T1000 (cell line): ENCODE measurements at regions not wholly inside any gene's neighbourhood (a gene's known extent, or its start where the extent isn't known, plus 50 kb on each side); places are given as distances from the start of the nearest gene placed in this dataset.
"Not testable (repeated sequence)": the region's sequence is repeated elsewhere in the genome, so short reads cannot be mapped to it uniquely, and the experiment has no call there.

Experiments used
- DNase-seq: peaks from one replicate; lab custom pipeline; 2025; ENCODE audit warnings: mixed read lengths; lab: John Stamatoyannopoulos, UW

GRCh38 chr9:104980039-104980654 lies 52.2 kb upstream of the ABCA1 start:
- no peak for DNase-seq

DNA sequence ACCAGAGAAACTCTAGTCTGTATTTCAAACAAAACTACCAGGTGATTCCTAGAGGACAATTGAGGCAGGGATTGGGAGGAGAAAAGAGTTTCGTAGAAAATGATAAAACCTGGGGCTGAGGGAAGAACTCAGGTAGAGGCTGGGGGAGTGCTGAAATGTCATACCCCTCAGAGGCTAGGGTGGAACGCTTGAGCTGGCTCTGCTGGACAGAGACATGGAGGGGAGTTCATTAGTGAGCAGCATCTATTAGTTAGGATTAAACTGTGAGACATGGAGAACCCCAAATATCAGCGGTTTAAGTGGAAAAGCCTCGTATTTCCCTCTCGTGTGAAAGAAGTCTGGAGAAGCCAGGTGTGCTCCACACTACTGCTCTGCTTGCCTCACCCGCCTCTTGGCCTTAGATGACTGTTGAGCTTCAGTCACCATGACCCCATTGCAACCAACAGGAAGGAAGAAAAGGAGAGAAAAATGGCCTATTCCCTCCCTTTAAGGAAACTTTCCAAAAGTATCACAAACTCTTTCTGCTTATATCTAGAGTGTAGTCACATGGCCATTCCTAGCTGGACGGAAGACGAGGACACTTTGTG lies 53.7 kb upstream of the ABCA1 start:
- no peak for DNase-seq

GRCh38 chr9:104982543-104982942 lies 54.6 kb upstream of the ABCA1 start:
- DNase-seq: no peak

GRCh38 chr9:104983491-104983890 lies 55.5 kb upstream of the ABCA1 start:
- no peak for DNase-seq

- DNase-seq: no peak
Observed at GRCh38 chr9:104984121-104984520, 56.2 kb upstream of the ABCA1 start.

GRCh38 chr9:104984542-104984941 lies 56.6 kb upstream of the ABCA1 start:
- no peak for DNase-seq

DNA sequence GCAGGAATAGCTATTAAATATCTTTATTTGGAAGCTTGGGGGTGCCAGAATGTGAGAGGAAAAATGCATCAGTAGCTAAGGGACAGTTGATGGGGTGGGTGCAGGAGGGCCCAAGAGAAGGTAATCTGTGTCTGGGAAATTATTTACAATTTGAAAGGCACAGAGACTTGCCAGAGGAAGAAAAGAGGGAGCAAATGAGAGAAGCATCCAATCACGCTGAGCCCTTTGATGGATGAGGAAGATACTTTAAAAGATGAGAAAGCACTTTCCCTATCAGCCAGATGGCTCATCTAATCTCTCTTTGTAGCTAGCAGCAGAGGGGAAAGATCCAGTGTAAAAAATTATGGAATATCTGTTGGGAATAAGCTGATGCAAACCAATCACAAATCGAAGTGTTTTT lies 57.0 kb upstream of the ABCA1 start:
- DNase-seq: no peak

- no peak for DNase-seq
Observed at GRCh38 chr9:104986096-104986495, 58.1 kb upstream of the ABCA1 start.

- no peak for DNase-seq
Observed at GRCh38 chr9:104987743-104988142, 59.8 kb upstream of the ABCA1 start.

GRCh38 chr9:104988539-104988938 lies 60.6 kb upstream of the ABCA1 start:
- DNase-seq: no peak

DNA sequence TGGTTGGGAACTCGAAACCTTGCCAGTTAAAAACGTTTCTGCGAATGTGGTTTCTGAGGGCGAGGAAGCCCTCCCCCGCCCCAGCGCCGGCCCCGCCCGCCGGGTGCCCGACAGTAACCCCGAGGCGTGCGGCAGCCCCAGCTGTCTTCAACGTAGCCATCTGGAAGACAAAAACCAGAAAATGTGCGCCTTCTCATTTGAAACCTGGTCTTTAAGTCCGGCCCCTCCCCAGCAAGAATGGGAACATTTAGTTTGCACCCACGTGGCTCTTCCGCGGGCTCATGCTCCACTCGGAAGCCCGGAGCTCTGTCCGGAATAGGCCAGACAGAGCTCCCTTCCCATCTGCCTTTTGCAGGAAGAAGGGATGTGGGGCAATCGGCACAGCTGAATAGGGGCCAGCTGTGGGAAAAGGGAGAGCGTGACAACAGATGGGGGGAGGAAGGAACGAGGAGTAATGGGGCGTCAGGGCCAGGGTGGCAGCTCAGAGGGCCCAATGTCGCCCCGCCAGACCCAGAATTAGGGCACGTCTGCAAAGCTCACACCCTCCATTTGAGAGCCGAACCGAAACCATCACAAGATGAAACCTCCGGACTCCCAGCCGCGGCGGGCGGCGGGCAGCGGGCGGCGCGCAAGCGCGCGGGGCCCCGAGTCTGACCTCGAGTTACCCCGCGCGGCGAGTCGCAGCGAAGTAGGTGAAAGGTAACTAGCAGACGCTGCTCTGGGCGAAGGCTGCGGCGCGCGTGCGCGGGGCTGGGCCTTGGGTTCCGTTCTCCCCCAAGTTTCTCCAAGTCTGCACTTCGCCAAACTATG lies 63.4 kb upstream of the ABCA1 start:
- DNase-seq: peak; percentile 66

GRCh38 chr9:104992659-104993058 lies 64.7 kb upstream of the ABCA1 start:
- no peak for DNase-seq

- DNase-seq: no peak
Observed at GRCh38 chr9:104993291-104993963, 65.5 kb upstream of the ABCA1 start.

GRCh38 chr9:104997536-104997935 lies 69.6 kb upstream of the ABCA1 start:
- DNase-seq: no peak

- DNase-seq: no peak
Observed at GRCh38 chr9:104999136-104999535, 71.2 kb upstream of the ABCA1 start.

- DNase-seq: not testable (repeated sequence)
Observed at GRCh38 chr9:105000529-105000928, 72.6 kb upstream of the ABCA1 start.

DNA sequence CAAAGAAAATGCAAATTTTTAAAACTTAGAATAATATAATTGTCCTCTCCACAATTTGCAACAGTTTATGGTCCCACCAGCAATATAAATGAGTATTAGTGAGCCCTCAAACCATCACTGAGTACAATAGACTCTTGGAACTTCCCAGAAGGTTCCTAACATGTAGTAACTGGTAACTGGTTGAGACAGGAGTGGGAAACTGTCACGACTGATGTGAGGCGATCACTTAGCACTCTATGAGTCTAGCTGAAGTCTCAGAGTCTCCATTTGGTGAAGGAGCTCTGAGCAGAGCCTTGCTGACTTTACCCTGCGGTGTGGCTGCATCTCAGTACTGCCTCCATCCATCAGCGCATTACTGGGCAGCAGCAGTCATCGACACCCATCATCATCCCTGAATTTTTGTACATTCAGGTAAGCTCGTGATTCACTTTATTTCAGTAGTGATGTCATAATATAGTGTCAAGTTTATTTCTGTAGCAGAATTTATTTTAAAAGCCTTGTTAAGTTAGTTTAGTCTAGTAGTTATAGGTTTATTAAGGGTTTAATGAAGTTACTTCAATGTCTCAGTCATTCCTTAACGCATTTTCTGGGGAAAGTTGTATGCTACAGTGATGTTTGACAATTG lies 76.6 kb upstream of the ABCA1 start:
- no peak for DNase-seq

- no peak for DNase-seq
Observed at GRCh38 chr9:105005186-105005585, 77.2 kb upstream of the ABCA1 start.

- no peak for DNase-seq
Observed at GRCh38 chr9:105006514-105006913, 78.6 kb upstream of the ABCA1 start.

DNA sequence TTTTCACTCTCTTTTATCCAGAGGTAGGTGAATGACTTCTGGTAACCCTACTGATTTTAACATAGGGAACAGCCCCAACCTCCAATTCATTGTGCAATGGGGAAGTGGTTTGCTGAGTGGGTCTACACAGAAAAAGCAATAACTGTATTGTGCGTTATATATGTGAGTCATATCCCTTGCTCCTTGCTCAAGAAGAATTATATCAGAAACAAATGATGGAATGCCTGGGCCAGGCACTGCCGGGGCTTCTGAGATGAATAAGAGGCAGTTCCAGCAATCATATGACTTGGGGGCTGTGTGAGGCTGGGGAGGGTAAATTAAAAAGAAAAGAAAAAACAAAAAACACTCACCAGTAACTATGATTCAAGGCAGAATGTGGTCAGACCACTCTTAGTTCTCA lies 79.2 kb upstream of the ABCA1 start:
- DNase-seq: no peak

DNA sequence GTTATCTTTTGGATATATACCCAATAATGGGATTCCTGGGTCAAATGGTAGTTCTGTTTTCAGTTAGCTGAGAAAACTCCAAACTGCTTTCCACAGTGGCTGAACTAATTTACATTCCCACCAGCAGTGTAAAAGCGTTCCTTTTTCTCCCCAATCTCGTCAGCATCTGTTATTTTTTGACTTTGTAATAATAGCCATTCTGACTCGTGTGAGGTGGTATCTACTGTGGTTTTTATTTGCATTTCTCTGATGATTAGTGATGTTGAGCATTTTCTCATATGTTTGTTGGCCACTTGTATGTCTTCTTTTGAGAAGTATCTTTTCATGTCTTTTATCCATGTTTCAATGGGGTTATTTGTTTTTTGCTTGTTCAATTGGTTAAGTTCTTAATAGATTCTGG lies 82.1 kb upstream of the ABCA1 start:
- not testable (repeated sequence) for DNase-seq

DNA sequence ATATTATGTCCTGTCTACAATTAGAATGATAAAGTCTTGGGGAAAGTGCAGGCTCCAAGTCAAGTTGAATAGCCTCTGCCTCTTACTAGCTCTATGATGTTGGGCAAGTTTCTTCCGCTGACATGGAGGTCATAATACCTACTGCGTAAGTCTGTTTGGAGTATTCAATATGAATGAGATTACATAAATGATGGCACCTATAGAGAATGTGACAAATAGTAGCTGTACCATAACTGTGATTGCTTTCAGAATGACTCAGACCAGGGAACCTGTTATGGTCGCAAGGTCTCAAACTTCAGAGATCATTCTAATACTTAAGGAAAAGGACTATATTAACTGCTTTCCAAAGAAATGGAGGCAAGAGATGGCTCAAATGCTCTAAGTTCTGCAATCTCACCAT lies 94.0 kb upstream of the ABCA1 start:
- no peak for DNase-seq
